ENCODE measurements at regions not wholly inside any gene's neighbourhood (a gene's known extent, or its start where the extent isn't known, plus 50 kb on each side); places are given as distances from the start of the nearest gene placed in this dataset.
A peak's percentile ranks its signal among the peaks of the same experiment; 100 is the strongest.
"Not testable (repeated sequence)": the region's sequence is repeated elsewhere in the genome, so short reads cannot be mapped to it uniquely, and the experiment has no call there.

- peak overlapping the region; percentile 61 for H2BK120ac ChIP-seq (ENCODE audit: low read depth, low read length)
- whole genome bisulfite sequencing, result 95% methylated on average over 2 of the region's 23 CpGs
- not testable (repeated sequence) for H4K91ac ChIP-seq (ENCODE audit: low read length)
These were observed 157.4 kb downstream of the CRLF3 start for GRCh38 chr17:30666838-30667656.

GRCh38 chr17:30663727-30664455, 160.6 kb downstream of the CRLF3 start:
- H3K14ac ChIP-seq (ENCODE audit: low read length in 2 of 2); H2BK120ac ChIP-seq (ENCODE audit: low read depth, low read length); H4K91ac ChIP-seq (ENCODE audit: low read length); H3K27ac ChIP-seq (ENCODE audit: low read length, poor library complexity, severe bottlenecking); H3K27me3 ChIP-seq (ENCODE audit: control insufficient read depth in 1 of 2, insufficient read depth in 1 of 2, low read length in 2 of 2); H3K23ac ChIP-seq (ENCODE audit: low read length in 2 of 2); H2AFZ ChIP-seq (ENCODE audit: low read depth, low read length); H3K18ac ChIP-seq (ENCODE audit: low read depth in 1 of 2, low read length in 2 of 2); H3K9ac ChIP-seq (ENCODE audit: low read length); H3K4me2 ChIP-seq (ENCODE audit: low read length, poor library complexity, severe bottlenecking); H3K4me3 ChIP-seq (ENCODE audit: insufficient read depth in 1 of 2, low read depth in 1 of 2, low read length in 2 of 2); H3K4ac ChIP-seq (ENCODE audit: low read depth in 1 of 2, low read length in 2 of 2); H2BK12ac ChIP-seq (ENCODE audit: low read length in 2 of 2); H3K36me3 ChIP-seq (ENCODE audit: control insufficient read depth in 1 of 2, insufficient read depth in 2 of 2, low read depth in 1 of 2, low read length in 2 of 2); H4K8ac ChIP-seq (ENCODE audit: low read length); H3K9me3 ChIP-seq (ENCODE audit: control insufficient read depth, low read length); H2BK15ac ChIP-seq (ENCODE audit: low read depth, poor library complexity, severe bottlenecking); H3K4me1 ChIP-seq (ENCODE audit: control insufficient read depth, insufficient read depth, low read depth, low read length); H2AK5ac ChIP-seq (ENCODE audit: low read length, severe bottlenecking); DNase-seq; H2BK5ac ChIP-seq (ENCODE audit: low read depth, low read length, poor library complexity, severe bottlenecking); H3K79me1 ChIP-seq (replicated peaks; ENCODE audit: low read length, poor library complexity, severe bottlenecking): not testable (repeated sequence)
- WGBS, result 56% methylated on average over 11 of the region's 12 CpGs

More at GRCh38 chr17:30666838-30667656, 157.4 kb downstream of the CRLF3 start:
- not testable (repeated sequence) for H2AK5ac ChIP-seq (ENCODE audit: low read length, severe bottlenecking); H3K27me3 ChIP-seq (ENCODE audit: control insufficient read depth in 1 of 2, insufficient read depth in 1 of 2, low read length in 2 of 2); H3K36me3 ChIP-seq (ENCODE audit: control insufficient read depth in 1 of 2, insufficient read depth in 2 of 2, low read depth in 1 of 2, low read length in 2 of 2); H3K23ac ChIP-seq (ENCODE audit: low read length in 2 of 2); H2BK5ac ChIP-seq (ENCODE audit: low read depth, low read length, poor library complexity, severe bottlenecking); H2BK15ac ChIP-seq (ENCODE audit: low read depth, poor library complexity, severe bottlenecking); H3K4me1 ChIP-seq (ENCODE audit: control insufficient read depth, insufficient read depth, low read depth, low read length); H2AFZ ChIP-seq (ENCODE audit: low read depth, low read length); DNase-seq; H2BK12ac ChIP-seq (ENCODE audit: low read length in 2 of 2); H3K27ac ChIP-seq (ENCODE audit: low read length, poor library complexity, severe bottlenecking); H3K79me1 ChIP-seq (replicated peaks; ENCODE audit: low read length, poor library complexity, severe bottlenecking); H3K9me3 ChIP-seq (ENCODE audit: control insufficient read depth, low read length); H3K14ac ChIP-seq (ENCODE audit: low read length in 2 of 2)
- peak overlapping the region; percentile 43 for H3K9ac ChIP-seq (ENCODE audit: low read length)
- H4K8ac ChIP-seq (ENCODE audit: low read length), result peak overlapping the region; percentile 54
- peak overlapping the region in 1 of 2 experiments; percentile 54 for H3K18ac ChIP-seq (ENCODE audit: low read depth in 1 of 2, low read length in 2 of 2)
- peak overlapping the region in 1 of 2 experiments; percentile 49 for H3K4ac ChIP-seq (ENCODE audit: low read depth in 1 of 2, low read length in 2 of 2)
- peak overlapping the region; percentile 68 for H3K4me2 ChIP-seq (ENCODE audit: low read length, poor library complexity, severe bottlenecking)
- peak overlapping the region in 1 of 2 experiments; percentile 44 for H3K4me3 ChIP-seq (ENCODE audit: insufficient read depth in 1 of 2, low read depth in 1 of 2, low read length in 2 of 2)

GRCh38 chr17:30657148-30657547, 167.3 kb downstream of the CRLF3 start:
- H3K9me3 ChIP-seq (ENCODE audit: control insufficient read depth, low read length); H3K9ac ChIP-seq (ENCODE audit: low read length); DNase-seq; H2AFZ ChIP-seq (ENCODE audit: low read depth, low read length); H3K27me3 ChIP-seq (ENCODE audit: control insufficient read depth in 1 of 2, insufficient read depth in 1 of 2, low read length in 2 of 2); H2AK5ac ChIP-seq (ENCODE audit: low read length, severe bottlenecking); H3K27ac ChIP-seq (ENCODE audit: low read length, poor library complexity, severe bottlenecking); H2BK15ac ChIP-seq (ENCODE audit: low read depth, poor library complexity, severe bottlenecking); H3K4ac ChIP-seq (ENCODE audit: low read depth in 1 of 2, low read length in 2 of 2); H3K36me3 ChIP-seq (ENCODE audit: control insufficient read depth in 1 of 2, insufficient read depth in 2 of 2, low read depth in 1 of 2, low read length in 2 of 2); H2BK120ac ChIP-seq (ENCODE audit: low read depth, low read length); H3K4me2 ChIP-seq (ENCODE audit: low read length, poor library complexity, severe bottlenecking); H2BK12ac ChIP-seq (ENCODE audit: low read length in 2 of 2); H2BK5ac ChIP-seq (ENCODE audit: low read depth, low read length, poor library complexity, severe bottlenecking); H4K8ac ChIP-seq (ENCODE audit: low read length); H3K79me1 ChIP-seq (replicated peaks; ENCODE audit: low read length, poor library complexity, severe bottlenecking); H3K4me3 ChIP-seq (ENCODE audit: insufficient read depth in 1 of 2, low read depth in 1 of 2, low read length in 2 of 2); H3K23ac ChIP-seq (ENCODE audit: low read length in 2 of 2); H3K14ac ChIP-seq (ENCODE audit: low read length in 2 of 2); H3K4me1 ChIP-seq (ENCODE audit: control insufficient read depth, insufficient read depth, low read depth, low read length); H3K18ac ChIP-seq (ENCODE audit: low read depth in 1 of 2, low read length in 2 of 2); H4K91ac ChIP-seq (ENCODE audit: low read length): not testable (repeated sequence)
- no CpG with 5 or more reads among the region's 4 CpGs for WGBS

GRCh38 chr17:30653038-30653437, 171.5 kb downstream of the CRLF3 start:
- WGBS, result no CpG with 5 or more reads among the region's 1 CpG
- not testable (repeated sequence) for H3K27me3 ChIP-seq (ENCODE audit: control insufficient read depth in 1 of 2, insufficient read depth in 1 of 2, low read length in 2 of 2); H3K4me1 ChIP-seq (ENCODE audit: control insufficient read depth, insufficient read depth, low read depth, low read length)

More at GRCh38 chr17:30653038-30653437, 171.5 kb downstream of the CRLF3 start:
- H3K36me3 ChIP-seq (ENCODE audit: control insufficient read depth in 1 of 2, insufficient read depth in 2 of 2, low read depth in 1 of 2, low read length in 2 of 2); H3K18ac ChIP-seq (ENCODE audit: low read depth in 1 of 2, low read length in 2 of 2); H3K4ac ChIP-seq (ENCODE audit: low read depth in 1 of 2, low read length in 2 of 2); H4K8ac ChIP-seq (ENCODE audit: low read length); H2AFZ ChIP-seq (ENCODE audit: low read depth, low read length); H3K23ac ChIP-seq (ENCODE audit: low read length in 2 of 2); H3K9ac ChIP-seq (ENCODE audit: low read length); H2BK5ac ChIP-seq (ENCODE audit: low read depth, low read length, poor library complexity, severe bottlenecking); H2BK15ac ChIP-seq (ENCODE audit: low read depth, poor library complexity, severe bottlenecking); H2AK5ac ChIP-seq (ENCODE audit: low read length, severe bottlenecking); H4K91ac ChIP-seq (ENCODE audit: low read length); H3K79me1 ChIP-seq (replicated peaks; ENCODE audit: low read length, poor library complexity, severe bottlenecking); H2BK12ac ChIP-seq (ENCODE audit: low read length in 2 of 2); H3K4me2 ChIP-seq (ENCODE audit: low read length, poor library complexity, severe bottlenecking); H3K4me3 ChIP-seq (ENCODE audit: insufficient read depth in 1 of 2, low read depth in 1 of 2, low read length in 2 of 2); DNase-seq; H3K27ac ChIP-seq (ENCODE audit: low read length, poor library complexity, severe bottlenecking); H3K9me3 ChIP-seq (ENCODE audit: control insufficient read depth, low read length); H2BK120ac ChIP-seq (ENCODE audit: low read depth, low read length); H3K14ac ChIP-seq (ENCODE audit: low read length in 2 of 2): not testable (repeated sequence)

All from mesenchymal stem cell (in vitro differentiated cells and primary cell).